H9 (cell line): ENCODE measurements at regions not wholly inside any gene's neighbourhood (a gene's known extent, or its start where the extent isn't known, plus 50 kb on each side); places are given as distances from the start of the nearest gene placed in this dataset.

ENCODE experiments used
- DNase-seq: peaks from one replicate; pipeline ENCODE4 v3.0.0-alpha.2; 2017
- H2AFZ ChIP-seq: one replicate; pipeline ENCODE4 v1.6.1; 2013; ENCODE audit warnings: mild to moderate bottlenecking, low read length, control low read depth, moderate library complexity
- H2AK5ac ChIP-seq: 2 replicates; pipeline ENCODE4 v1.6.1; 2013; ENCODE audit warnings: low read length, control low read depth, mixed read lengths; ENCODE audit not compliant: insufficient read length
- H2BK120ac ChIP-seq: one replicate; pipeline ENCODE4 v1.6.1; 2013; ENCODE audit warnings: low read depth, mild to moderate bottlenecking, low read length, control low read depth, inconsistent platforms; ENCODE audit not compliant: poor library complexity, severe bottlenecking
- H2BK12ac ChIP-seq: 2 replicates; pipeline ENCODE4 v1.6.1; 2013; ENCODE audit warnings: low read length, control low read depth, mixed read lengths, low read depth; ENCODE audit not compliant: insufficient read length
- H2BK15ac ChIP-seq: 2 replicates; pipeline ENCODE4 v1.6.1; 2013; ENCODE audit warnings: low read depth, low read length, control low read depth
- H2BK20ac ChIP-seq: one replicate; pipeline ENCODE4 v1.6.1; 2013; ENCODE audit warnings: low read depth, mild to moderate bottlenecking, low read length, control low read depth, inconsistent platforms; ENCODE audit not compliant: poor library complexity, severe bottlenecking
- H2BK5ac ChIP-seq: 2 replicates; pipeline ENCODE4 v1.6.1; 2013; ENCODE audit warnings: low read length, control low read depth, mixed read lengths; ENCODE audit not compliant: insufficient read length
- H3K14ac ChIP-seq: 2 replicates; pipeline ENCODE4 v1.6.1; 2013; ENCODE audit warnings: low read length, control low read depth; ENCODE audit not compliant: insufficient read depth
- H3K18ac ChIP-seq: 2 replicates; pipeline ENCODE4 v1.6.1; 2013; ENCODE audit warnings: low read depth, mild to moderate bottlenecking, mixed read lengths, low read length, control low read depth; ENCODE audit not compliant: insufficient read length
- H3K23ac ChIP-seq: 2 replicates; pipeline ENCODE4 v1.6.1; 2013; ENCODE audit warnings: low read length, control low read depth, mixed read lengths, low read depth; ENCODE audit not compliant: insufficient read length
- H3K23me2 ChIP-seq: 2 replicates; pipeline ENCODE4 v1.6.1; 2013; ENCODE audit warnings: low read depth, mild to moderate bottlenecking, mixed read lengths, low read length, control low read depth; ENCODE audit not compliant: insufficient read length, poor library complexity, severe bottlenecking
- H3K27ac ChIP-seq: 2 replicates; pipeline ENCODE4 v1.5.1; 2013; ENCODE audit warnings: low read length, control low read depth, mixed read lengths, low read depth; ENCODE audit not compliant: insufficient read length
- H3K27me3 ChIP-seq: 2 replicates; pipeline ENCODE4 v1.6.1; 2013; ENCODE audit warnings: low read length, control low read depth, inconsistent platforms; ENCODE audit not compliant: insufficient read depth
- H3K4ac ChIP-seq: 2 replicates; pipeline ENCODE4 v1.6.1; 2013; ENCODE audit warnings: low read depth, mild to moderate bottlenecking, control low read depth, inconsistent platforms, low read length, moderate library complexity
- H3K4me1 ChIP-seq: 2 replicates; pipeline ENCODE4 v1.6.1; 2013; ENCODE audit warnings: low read length, control low read depth, inconsistent platforms; ENCODE audit not compliant: insufficient read depth
- H3K4me2 ChIP-seq: 2 replicates; pipeline ENCODE4 v1.6.1; 2013; ENCODE audit warnings: low read length, control low read depth, mixed read lengths; ENCODE audit not compliant: insufficient read length, insufficient read depth
- H3K56ac ChIP-seq: 2 replicates; pipeline ENCODE4 v1.6.1; 2013; ENCODE audit warnings: low read depth, mild to moderate bottlenecking, mixed read lengths, low read length, control low read depth; ENCODE audit not compliant: insufficient read length
- H3K79me1 ChIP-seq: 2 replicates; pipeline ENCODE4 v1.6.1; 2013; ENCODE audit warnings: low read depth, mild to moderate bottlenecking, moderate library complexity, low read length, control low read depth, inconsistent platforms; ENCODE audit not compliant: insufficient read depth, poor library complexity, severe bottlenecking
- H3K79me2 ChIP-seq: 2 replicates; pipeline ENCODE4 v1.6.1; 2013; ENCODE audit warnings: low read length, control low read depth, inconsistent platforms; ENCODE audit not compliant: insufficient read depth
- H3K9ac ChIP-seq: 2 replicates; pipeline ENCODE4 v1.6.1; 2013; ENCODE audit warnings: low read length, control low read depth, mixed read lengths; ENCODE audit not compliant: insufficient read length; ENCODE audit errors: extremely low read depth
- H3K9me3 ChIP-seq: one replicate; pipeline ENCODE4 v1.6.1; 2013; ENCODE audit warnings: low read depth, low read length, inconsistent platforms; ENCODE audit not compliant: control insufficient read depth
- H3T11ph ChIP-seq: one replicate; pipeline ENCODE4 v1.6.1; 2013; ENCODE audit warnings: mild to moderate bottlenecking, low read length, control low read depth, inconsistent platforms
- H4K20me1 ChIP-seq: one replicate; pipeline ENCODE4 v1.6.1; 2013; ENCODE audit not compliant: control insufficient read depth, insufficient read length, insufficient read depth
- H4K5ac ChIP-seq: 2 replicates; pipeline ENCODE4 v1.6.1; 2013; ENCODE audit warnings: low read depth, mild to moderate bottlenecking, mixed read lengths, low read length, control low read depth; ENCODE audit not compliant: insufficient read length
- H4K8ac ChIP-seq: replicated peaks from 2 replicates; pipeline ENCODE4 v1.6.1; 2013; ENCODE audit warnings: low read length, control low read depth, mixed read lengths, low read depth; ENCODE audit not compliant: insufficient read length
- H4K91ac ChIP-seq: 2 replicates; pipeline ENCODE4 v1.6.1; 2013; ENCODE audit warnings: low read depth, mild to moderate bottlenecking, moderate library complexity, mixed read lengths, low read length, control low read depth; ENCODE audit not compliant: insufficient read length
- H3K27ac Mint-ChIP-seq, 3 experiments: 2 replicates in 2 of 3; 3 replicates in 1 of 3; pipeline ENCODE4 v1.8.0; 2020 to 2021; ENCODE audit warnings: mixed read lengths in 3 of 3, mild to moderate bottlenecking in 1 of 3, moderate library complexity in 1 of 3
- H3K27me3 Mint-ChIP-seq: 2 replicates; pipeline ENCODE4 v1.8.0; 2021; ENCODE audit warnings: low read depth, mild to moderate bottlenecking, moderate library complexity, mixed read lengths
- H3K36me3 Mint-ChIP-seq, 3 experiments: 2 replicates in 2 of 3; 3 replicates in 1 of 3; pipeline ENCODE4 v1.8.0; 2020 to 2021; ENCODE audit warnings: low read depth in 3 of 3, mixed read lengths in 3 of 3; ENCODE audit not compliant: insufficient read depth in 1 of 3
- H3K4me1 Mint-ChIP-seq, 2 experiments: 2 replicates each; pipeline ENCODE4 v1.8.0; 2020; ENCODE audit warnings: mixed read lengths in 2 of 2
- H3K4me3 Mint-ChIP-seq, 2 experiments: 2 replicates in 1 of 2; 3 replicates in 1 of 2; pipeline ENCODE4 v1.8.0; 2020 to 2021; ENCODE audit warnings: mild to moderate bottlenecking in 2 of 2, mixed read lengths in 2 of 2, moderate library complexity in 1 of 2
- H3K9me3 Mint-ChIP-seq, 2 experiments: 2 replicates in 1 of 2; 3 replicates in 1 of 2; pipeline ENCODE4 v1.8.0; 2020; ENCODE audit warnings: mild to moderate bottlenecking in 2 of 2, mixed read lengths in 2 of 2, moderate library complexity in 1 of 2
- WGBS: extraction: QIAGEN DNeasy Blood & Tissue Kit; methylation state at CpG from one replicate; pipeline ENCODE4 v1.1.7; 2013; ENCODE audit warnings: missing lambda C conversion rate, low lambda C conversion rate, mixed read lengths; ENCODE audit not compliant: insufficient read length; ENCODE audit errors: extremely low coverage; 5-methylcytosine and 5-hydroxymethylcytosine counted together
- TF ChIP-seq, protein P1 (sequence below): fragments of 200-600 bp; sonication (generic); conservative IDR thresholded peaks from 3 replicates; pipeline ENCODE4 v1.8.0; 2021; ENCODE audit warnings: antibody characterized with exemption, mild to moderate bottlenecking

DNA sequence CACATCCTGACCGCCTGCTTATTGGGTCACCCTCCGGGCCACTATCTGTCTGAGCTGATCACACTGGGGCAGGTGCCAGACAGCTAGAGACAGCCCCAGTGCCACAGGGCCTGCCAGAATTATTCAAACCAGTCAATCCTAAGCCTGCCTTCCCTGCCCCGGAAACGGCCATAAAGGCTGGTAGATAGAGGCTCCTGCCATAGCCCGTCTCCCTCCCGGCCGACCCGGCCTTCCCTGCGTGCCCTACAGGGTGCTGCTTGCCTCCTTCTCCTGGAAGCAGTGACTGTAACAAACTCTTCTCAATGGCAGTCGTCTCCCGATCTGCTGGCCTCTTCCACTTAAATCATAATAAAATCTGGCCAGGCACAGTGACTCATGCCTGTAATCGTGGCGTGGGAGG, 158.6 kb upstream of the SOX1 start:
- Histone ChIP-seq H3K27me3 (no peaks in the 10 kb centered on the region), H4K91ac (no peak overlapping the region), H4K20me1 (no peaks in the 10 kb centered on the region), H3K4me1 (no peaks in the 10 kb centered on the region), H3K79me2 (no peaks in the 10 kb centered on the region), H3K9ac (no peak overlapping the region), H3K23ac (no peak overlapping the region), H3K4me2 (no peak overlapping the region), H3K27ac (no peak overlapping the region), H3K18ac (no peak overlapping the region), H4K8ac (no peak overlapping the region), H3T11ph (no peak overlapping the region), H3K79me1 (no peaks in the 10 kb centered on the region), H3K4ac (no peak overlapping the region), H2BK5ac (no peak overlapping the region), H2BK20ac (no peak overlapping the region), H3K14ac (no peak overlapping the region), H2BK12ac (no peak overlapping the region), H2BK120ac (no peak overlapping the region), H2AFZ (no peak overlapping the region), H3K56ac (no peak overlapping the region), H3K23me2 (no peaks in the 10 kb centered on the region), H4K5ac (no peak overlapping the region), H2AK5ac (no peak overlapping the region), H3K9me3 (no peaks in the 10 kb centered on the region), H2BK15ac (no peak overlapping the region)
- DNase-seq, result peak; percentile 15
- WGBS, result no CpG with 5 or more reads among the region's 13 CpGs
- TF ChIP-seq, protein P1, sequence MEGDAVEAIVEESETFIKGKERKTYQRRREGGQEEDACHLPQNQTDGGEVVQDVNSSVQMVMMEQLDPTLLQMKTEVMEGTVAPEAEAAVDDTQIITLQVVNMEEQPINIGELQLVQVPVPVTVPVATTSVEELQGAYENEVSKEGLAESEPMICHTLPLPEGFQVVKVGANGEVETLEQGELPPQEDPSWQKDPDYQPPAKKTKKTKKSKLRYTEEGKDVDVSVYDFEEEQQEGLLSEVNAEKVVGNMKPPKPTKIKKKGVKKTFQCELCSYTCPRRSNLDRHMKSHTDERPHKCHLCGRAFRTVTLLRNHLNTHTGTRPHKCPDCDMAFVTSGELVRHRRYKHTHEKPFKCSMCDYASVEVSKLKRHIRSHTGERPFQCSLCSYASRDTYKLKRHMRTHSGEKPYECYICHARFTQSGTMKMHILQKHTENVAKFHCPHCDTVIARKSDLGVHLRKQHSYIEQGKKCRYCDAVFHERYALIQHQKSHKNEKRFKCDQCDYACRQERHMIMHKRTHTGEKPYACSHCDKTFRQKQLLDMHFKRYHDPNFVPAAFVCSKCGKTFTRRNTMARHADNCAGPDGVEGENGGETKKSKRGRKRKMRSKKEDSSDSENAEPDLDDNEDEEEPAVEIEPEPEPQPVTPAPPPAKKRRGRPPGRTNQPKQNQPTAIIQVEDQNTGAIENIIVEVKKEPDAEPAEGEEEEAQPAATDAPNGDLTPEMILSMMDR, result no peak
- Mint-ChIP-seq H3K36me3 (no peaks in the 10 kb centered on the region; a peak in 2 of 7 replicates), H3K4me1 (peaks cover 0 to 4% of the 10 kb centered on the region in 2 experiments; a peak in 2 of 4 replicates), H3K9me3 (no peaks in the 10 kb centered on the region; a peak in 1 of 5 replicates), H3K27me3 (peaks cover 47% of the 10 kb centered on the region), H3K4me3 (no peak overlapping the region), H3K27ac (no peak overlapping the region)
